Sigmoid colon (tissue), 6 donors: ENCODE measurements at regions not wholly inside any gene's neighbourhood (a gene's known extent, or its start where the extent isn't known, plus 50 kb on each side); places are given as distances from the start of the nearest gene placed in this dataset.

Source experiments
- DNase-seq: peaks from one replicate; pipeline ENCODE4 v3.0.0-alpha.2; 2019
- H3K27ac ChIP-seq, 4 donors: fragments of 200-600 bp; sonication (generic); one replicate each; pipeline ENCODE4 v1.5.1; 2016 to 2019; ENCODE audit warnings: mild to moderate bottlenecking in 1 of 4
- H3K27me3 ChIP-seq, 3 donors: fragments of 200-600 bp; sonication (generic); one replicate each; pipeline ENCODE4 v1.5.1; 2019; ENCODE audit warnings: mild to moderate bottlenecking in 1 of 3
- H3K36me3 ChIP-seq, 4 donors: fragments of 200-600 bp; sonication (generic); one replicate each; pipeline ENCODE4 v1.5.1; 2016 to 2019
- H3K4me1 ChIP-seq, 4 donors: fragments of 200-600 bp; sonication (generic); one replicate each; pipeline ENCODE4 v1.5.1; 2017 to 2019
- H3K4me3 ChIP-seq, 4 donors: fragments of 200-600 bp; sonication (generic); one replicate each; pipeline ENCODE4 v1.5.1; 2017 to 2019; ENCODE audit warnings: mild to moderate bottlenecking in 2 of 4, moderate library complexity in 1 of 4
- H3K9me3 ChIP-seq, 4 donors: fragments of 200-600 bp in 3 of 4; sonication (generic) in 3 of 4; one replicate each; pipeline versions ENCODE4 v1.5.1 to v1.6.1; 2013 to 2019
- CTCF ChIP-seq, 4 experiments: fragments of 450-650 bp in 3 of 4; fragments of 200-600 bp in 1 of 4; IDR thresholded peaks; one replicate each; pipeline ENCODE4 v1.5.1; 2016 to 2019; ENCODE audit warnings: antibody characterized with exemption in 4 of 4, mild to moderate bottlenecking in 3 of 4, moderate library complexity in 2 of 4
- EP300 ChIP-seq, 4 donors: sonication (generic); formaldehyde crosslinking; IDR thresholded peaks; one replicate each; pipeline ENCODE4 v1.6.1; 2017; ENCODE audit warnings: antibody characterized with exemption in 4 of 4
- POLR2A ChIP-seq, 2 donors: fragments of 450-650 bp; IDR thresholded peaks; one replicate each; pipeline ENCODE4 v1.6.1; 2016; ENCODE audit warnings: antibody characterized with exemption in 2 of 2, mild to moderate bottlenecking in 2 of 2, moderate library complexity in 2 of 2
- POLR2AphosphoS5 ChIP-seq, 4 donors: sonication (generic); formaldehyde crosslinking; IDR thresholded peaks; one replicate each; pipeline ENCODE4 v1.6.1; 2017; ENCODE audit warnings: antibody characterized with exemption in 4 of 4
- WGBS, 2 donors: extraction: QIAGEN DNeasy Blood & Tissue Kit; methylation state at CpG; one replicate each; pipeline ENCODE4 v1.1.7; 2013; 5-methylcytosine and 5-hydroxymethylcytosine counted together
- intact Hi-C: fragments of 100-400 bp; cut with DNase I; formaldehyde crosslinking; loops from one replicate; pipeline ENCODE4 v1.15.1; 2023
- donor health status: healthy with polysubstance abuse.
- donor health status: healthy.

- no peaks in the 10 kb centered on the region for H3K4me1 ChIP-seq
- no peaks in the 10 kb centered on the region for H3K27me3 ChIP-seq
- no peak overlapping the region for H3K4me3 ChIP-seq
- peaks cover 0 to 4% (median 1%) of the 10 kb centered on the region in 4 donors for H3K9me3 ChIP-seq
- 84 to 89% methylated on average over 1 of the region's 1 CpG for WGBS, 2 donors
- intact Hi-C loops, result no loop called here
- TF ChIP-seq CTCF (IDR thresholded peaks at IDR 0.05) (no peak), POLR2A (IDR thresholded peaks at IDR 0.05) (no peak), POLR2AphosphoS5 (IDR thresholded peaks at IDR 0.05) (no peak), EP300 (IDR thresholded peaks at IDR 0.05) (no peak)
- no peak for DNase-seq
- H3K27ac ChIP-seq, result no peak overlapping the region
- H3K36me3 ChIP-seq, result no peaks in the 10 kb centered on the region
Observed at GRCh38 chr4:175033162-175033561, 115.0 kb downstream of the ADAM29 start.

GRCh38 chr4:175034007-175034406 lies 115.8 kb downstream of the ADAM29 start:
- TF ChIP-seq CTCF (IDR thresholded peaks at IDR 0.05) (no peak), POLR2AphosphoS5 (IDR thresholded peaks at IDR 0.05) (no peak), EP300 (IDR thresholded peaks at IDR 0.05) (no peak), POLR2A (IDR thresholded peaks at IDR 0.05) (no peak)
- 82% methylated on average over 1 of the region's 1 CpG for WGBS, 2 donors
- H3K27me3 ChIP-seq, result no peaks in the 10 kb centered on the region
- H3K4me3 ChIP-seq, result no peak overlapping the region
- no peaks in the 10 kb centered on the region for H3K36me3 ChIP-seq
- H3K9me3 ChIP-seq, result peaks cover 0 to 4% (median 0%) of the 10 kb centered on the region in 4 donors
- intact Hi-C loops, result no loop called here
- DNase-seq, result no peak
- H3K27ac ChIP-seq, result no peak overlapping the region
- no peaks in the 10 kb centered on the region for H3K4me1 ChIP-seq

GRCh38 chr4:175034986-175035705 lies 117.0 kb downstream of the ADAM29 start:
- H3K4me3 ChIP-seq, result no peak overlapping the region
- TF ChIP-seq POLR2A (IDR thresholded peaks at IDR 0.05), result no peak
- TF ChIP-seq EP300 (IDR thresholded peaks at IDR 0.05), result no peak
- TF ChIP-seq POLR2AphosphoS5 (IDR thresholded peaks at IDR 0.05), result no peak
- WGBS, 2 donors, result 38 to 44% methylated on average over 2 of the region's 2 CpGs
- DNase-seq, result no peak
- intact Hi-C loops, result no loop called here
- H3K4me1 ChIP-seq, result no peaks in the 10 kb centered on the region
- H3K27ac ChIP-seq, result no peak overlapping the region
- H3K9me3 ChIP-seq, result peaks cover 0 to 4% (median 0%) of the 10 kb centered on the region in 4 donors
- no peaks in the 10 kb centered on the region for H3K27me3 ChIP-seq
- no peaks in the 10 kb centered on the region for H3K36me3 ChIP-seq

GRCh38 chr4:175035905-175036304 lies 117.7 kb downstream of the ADAM29 start:
- Histone ChIP-seq H3K9me3 (peaks cover 0 to 4% (median 0%) of the 10 kb centered on the region in 4 donors), H3K4me1 (no peaks in the 10 kb centered on the region), H3K27me3 (no peaks in the 10 kb centered on the region), H3K36me3 (no peaks in the 10 kb centered on the region), H3K27ac (no peak overlapping the region), H3K4me3 (no peak overlapping the region)
- no peak for DNase-seq
- intact Hi-C loops, result no loop called here
- 49 to 73% methylated on average over 2 of the region's 2 CpGs for WGBS, 2 donors
- TF ChIP-seq POLR2AphosphoS5 (IDR thresholded peaks at IDR 0.05), result no peak
- no peak for TF ChIP-seq EP300 (IDR thresholded peaks at IDR 0.05)
- TF ChIP-seq CTCF (IDR thresholded peaks at IDR 0.05), result no peak
- TF ChIP-seq POLR2A (IDR thresholded peaks at IDR 0.05), result no peak

- H3K36me3 ChIP-seq, result no peaks in the 10 kb centered on the region
- WGBS, 2 donors, result 65 to 87% methylated on average over 1 of the region's 1 CpG
- intact Hi-C loops, result no loop called here
- no peak overlapping the region for H3K4me3 ChIP-seq
- no peaks in the 10 kb centered on the region for H3K9me3 ChIP-seq
- TF ChIP-seq POLR2A (IDR thresholded peaks at IDR 0.05) (no peak), CTCF (IDR thresholded peaks at IDR 0.05) (no peak), POLR2AphosphoS5 (IDR thresholded peaks at IDR 0.05) (no peak), EP300 (IDR thresholded peaks at IDR 0.05) (no peak)
- H3K27me3 ChIP-seq, result no peaks in the 10 kb centered on the region
- peaks cover 0 to 30% (median 0%) of the 10 kb centered on the region in 4 donors for H3K4me1 ChIP-seq
- no peak overlapping the region for H3K27ac ChIP-seq
- DNase-seq, result no peak
Observed at GRCh38 chr4:175048111-175048784, 130.1 kb downstream of the ADAM29 start.
